ENCODE measurements at regions not wholly inside any gene's neighbourhood (a gene's known extent, or its start where the extent isn't known, plus 50 kb on each side); places are given as distances from the start of the nearest gene placed in this dataset.

GRCh38 chr1:82511441-82511840 lies 710.7 kb downstream of the ADGRL2 start:
- no peak for TF ChIP-seq CTCF (IDR thresholded peaks at IDR 0.05)
- Histone ChIP-seq H3K27ac (no peak overlapping the region), H2AFZ (no peak overlapping the region)

GRCh38 chr1:82510431-82510830 lies 709.7 kb downstream of the ADGRL2 start:
- Histone ChIP-seq H3K4me1 (no peaks in the 10 kb centered on the region), H3K4me2 (ENCODE audit: low read length) (no peak overlapping the region), H3K27me3 (ENCODE audit: control insufficient read depth, insufficient read depth, low read length) (no peaks in the 10 kb centered on the region), H3K36me3 (ENCODE audit: control insufficient read depth, insufficient read depth, low read length) (no peaks in the 10 kb centered on the region), H3K9ac (no peak overlapping the region), H3K79me2 (no peaks in the 10 kb centered on the region), H3K4me3 (ENCODE audit: low read depth, low read length) (no peak overlapping the region), H3K9me3 (ENCODE audit: control insufficient read depth, low read length) (no peaks in the 10 kb centered on the region), H3K27ac (no peak overlapping the region), H2AFZ (no peak overlapping the region)
- TF ChIP-seq CTCF (IDR thresholded peaks at IDR 0.05) = no peak

More at GRCh38 chr1:82511441-82511840, 710.7 kb downstream of the ADGRL2 start:
- H3K27me3 ChIP-seq (ENCODE audit: control insufficient read depth, insufficient read depth, low read length) = no peaks in the 10 kb centered on the region
- no peak overlapping the region for H3K9ac ChIP-seq
- no peaks in the 10 kb centered on the region for H3K79me2 ChIP-seq
- H3K4me1 ChIP-seq = no peaks in the 10 kb centered on the region
- no peak overlapping the region for H3K4me2 ChIP-seq (ENCODE audit: low read length)
- H3K36me3 ChIP-seq (ENCODE audit: control insufficient read depth, insufficient read depth, low read length) = no peaks in the 10 kb centered on the region
- no peak overlapping the region for H3K4me3 ChIP-seq (ENCODE audit: low read depth, low read length)
- H3K9me3 ChIP-seq (ENCODE audit: control insufficient read depth, low read length) = no peaks in the 10 kb centered on the region

DNA sequence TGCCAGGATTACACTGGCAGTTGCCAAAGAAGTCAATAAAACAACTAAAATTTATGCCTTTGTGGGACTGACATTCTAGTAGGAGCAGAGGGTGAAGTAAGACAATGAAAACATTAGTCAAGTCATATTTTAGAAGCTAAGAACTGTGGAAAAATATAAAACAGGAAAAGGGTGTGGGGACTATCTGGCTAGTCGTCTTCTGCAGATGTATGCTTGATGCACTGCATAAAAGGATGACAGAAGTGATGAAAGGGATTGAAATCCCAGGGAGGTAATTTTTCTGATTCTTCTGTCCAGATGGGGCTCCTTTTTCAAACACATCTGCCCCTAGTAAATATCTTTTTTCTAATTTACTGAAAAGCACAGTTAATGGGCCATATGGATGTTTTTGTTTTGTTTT lies 706.3 kb downstream of the ADGRL2 start:
- TF ChIP-seq CTCF (IDR thresholded peaks at IDR 0.05) = no peak
- Histone ChIP-seq H3K36me3 (ENCODE audit: control insufficient read depth, insufficient read depth, low read length) (no peaks in the 10 kb centered on the region), H3K27ac (no peak overlapping the region), H3K27me3 (ENCODE audit: control insufficient read depth, insufficient read depth, low read length) (no peaks in the 10 kb centered on the region), H3K9ac (no peak overlapping the region), H3K79me2 (no peaks in the 10 kb centered on the region), H3K4me3 (ENCODE audit: low read depth, low read length) (no peak overlapping the region), H3K4me2 (ENCODE audit: low read length) (no peak overlapping the region), H3K9me3 (ENCODE audit: control insufficient read depth, low read length) (no peaks in the 10 kb centered on the region), H3K4me1 (no peaks in the 10 kb centered on the region), H2AFZ (no peak overlapping the region)

DNA sequence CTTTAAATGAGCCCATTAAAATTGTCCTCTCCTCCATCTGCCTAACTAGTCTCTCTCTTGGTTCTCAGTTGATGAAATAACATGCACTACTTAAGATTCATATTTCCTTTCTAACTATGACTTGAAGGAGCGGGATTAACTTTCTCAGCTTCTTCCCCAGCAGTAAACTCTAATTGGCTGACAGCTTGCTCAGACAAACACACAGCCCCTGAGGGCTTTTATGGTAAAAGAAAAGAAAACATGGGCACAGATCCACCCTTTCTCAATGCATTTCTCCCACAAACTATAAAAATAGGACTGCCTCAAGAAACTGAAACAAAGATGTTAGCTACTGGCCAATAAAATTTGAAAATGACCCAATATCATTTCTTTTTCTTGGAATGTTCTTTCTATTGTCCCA lies 703.1 kb downstream of the ADGRL2 start:
- Histone ChIP-seq H3K9ac (no peak overlapping the region), H3K27ac (no peak overlapping the region), H3K79me2 (no peaks in the 10 kb centered on the region), H3K4me2 (ENCODE audit: low read length) (no peak overlapping the region), H2AFZ (no peak overlapping the region), H3K27me3 (ENCODE audit: control insufficient read depth, insufficient read depth, low read length) (no peaks in the 10 kb centered on the region), H3K9me3 (ENCODE audit: control insufficient read depth, low read length) (no peaks in the 10 kb centered on the region), H3K4me1 (no peaks in the 10 kb centered on the region), H3K36me3 (ENCODE audit: control insufficient read depth, insufficient read depth, low read length) (no peaks in the 10 kb centered on the region), H3K4me3 (ENCODE audit: low read depth, low read length) (no peak overlapping the region)
- TF ChIP-seq CTCF (IDR thresholded peaks at IDR 0.05) = no peak

- no peak overlapping the region for H3K27ac ChIP-seq
- H3K4me1 ChIP-seq = no peaks in the 10 kb centered on the region
Observed at GRCh38 chr1:82499022-82499421, 698.3 kb downstream of the ADGRL2 start.

More at GRCh38 chr1:82499022-82499421, 698.3 kb downstream of the ADGRL2 start:
- H3K27me3 ChIP-seq (ENCODE audit: control insufficient read depth, insufficient read depth, low read length) = no peaks in the 10 kb centered on the region
- no peak overlapping the region for H3K9ac ChIP-seq
- H3K79me2 ChIP-seq = no peaks in the 10 kb centered on the region
- no peak overlapping the region for H2AFZ ChIP-seq
- TF ChIP-seq CTCF (IDR thresholded peaks at IDR 0.05) = no peak
- no peaks in the 10 kb centered on the region for H3K9me3 ChIP-seq (ENCODE audit: control insufficient read depth, low read length)
- no peaks in the 10 kb centered on the region for H3K36me3 ChIP-seq (ENCODE audit: control insufficient read depth, insufficient read depth, low read length)
- no peak overlapping the region for H3K4me3 ChIP-seq (ENCODE audit: low read depth, low read length)
- no peak overlapping the region for H3K4me2 ChIP-seq (ENCODE audit: low read length)

Measured in parathyroid adenoma (tissue), 2 donors.